Neural progenitor cell (in vitro differentiated cells): ENCODE measurements at regions not wholly inside any gene's neighbourhood (a gene's known extent, or its start where the extent isn't known, plus 50 kb on each side); places are given as distances from the start of the nearest gene placed in this dataset.

Experiments used
- DNase-seq: peaks from one replicate; pipeline ENCODE4 v3.0.0-alpha.2; 2016; ENCODE audit warnings: low spot score
- H2AFZ ChIP-seq: fragments of 200-600 bp; sonication (generic); replicated peaks from 2 replicates; pipeline ENCODE4 v1.6.1; 2016; ENCODE audit warnings: antibody characterized with exemption
- H3F3A ChIP-seq: fragments of 200-600 bp; sonication (generic); 2 replicates; pipeline ENCODE4 v1.6.1; 2016; ENCODE audit warnings: antibody characterized with exemption, low read depth
- H3K27ac ChIP-seq: fragments of 200-600 bp; sonication (generic); 2 replicates; pipeline ENCODE4 v1.5.1; 2016; ENCODE audit warnings: mild to moderate bottlenecking
- H3K27me3 ChIP-seq: fragments of 200-600 bp; sonication (generic); 2 replicates; pipeline ENCODE4 v1.6.1; 2016; ENCODE audit warnings: mild to moderate bottlenecking, moderate library complexity
- H3K36me3 ChIP-seq: fragments of 200-600 bp; sonication (generic); 2 replicates; pipeline ENCODE4 v1.5.1; 2016
- H3K4me1 ChIP-seq: fragments of 200-600 bp; sonication (generic); 2 replicates; pipeline ENCODE4 v1.6.1; 2016; ENCODE audit warnings: mixed run types
- H3K4me2 ChIP-seq: fragments of 200-600 bp; sonication (generic); 2 replicates; pipeline ENCODE4 v1.6.1; 2016
- H3K4me3 ChIP-seq: fragments of 200-600 bp; sonication (generic); 2 replicates; pipeline ENCODE4 v1.5.1; 2016
- H3K79me2 ChIP-seq: fragments of 200-600 bp; sonication (generic); 2 replicates; pipeline ENCODE4 v1.6.1; 2016; ENCODE audit warnings: low read depth
- H3K9ac ChIP-seq: fragments of 200-600 bp; sonication (generic); 2 replicates; pipeline ENCODE4 v1.6.1; 2016
- H3K9me3 ChIP-seq: fragments of 200-600 bp; sonication (generic); 2 replicates; pipeline ENCODE4 v1.5.1; 2016; ENCODE audit warnings: low read depth
- H4K20me1 ChIP-seq: fragments of 200-600 bp; sonication (generic); 2 replicates; pipeline ENCODE4 v1.6.1; 2016; ENCODE audit warnings: low read depth
- H3K27ac Mint-ChIP-seq: 3 replicates; pipeline ENCODE4 v1.8.0; 2021; ENCODE audit warnings: mixed read lengths
- H3K27me3 Mint-ChIP-seq: 2 replicates; pipeline ENCODE4 v1.8.0; 2022; ENCODE audit warnings: low read depth, mild to moderate bottlenecking, inconsistent platforms, moderate library complexity, mixed read lengths; ENCODE audit not compliant: insufficient read depth
- H3K36me3 Mint-ChIP-seq: 3 replicates; pipeline ENCODE4 v1.8.0; 2021; ENCODE audit warnings: mixed read lengths
- H3K4me1 Mint-ChIP-seq: 3 replicates; pipeline ENCODE4 v1.8.0; 2021; ENCODE audit warnings: mixed read lengths
- H3K4me3 Mint-ChIP-seq: 3 replicates; pipeline ENCODE4 v1.8.0; 2021; ENCODE audit warnings: mild to moderate bottlenecking, moderate library complexity, mixed read lengths
- H3K9me3 Mint-ChIP-seq: 3 replicates; pipeline ENCODE4 v1.8.0; 2020; ENCODE audit warnings: mixed read lengths
- EZH2 ChIP-seq: fragments of 200-600 bp; sonication (generic); IDR thresholded peaks from 2 replicates; pipeline ENCODE4 v1.6.1; 2017; ENCODE audit warnings: antibody characterized with exemption, mild to moderate bottlenecking, moderate library complexity
- EZH2phosphoT487 ChIP-seq: fragments of 200-600 bp; sonication (generic); IDR thresholded peaks from 2 replicates; pipeline ENCODE4 v1.6.1; 2017; ENCODE audit warnings: antibody characterized with exemption
- TF ChIP-seq, protein P1 (sequence below): fragments of 200-600 bp; sonication (generic); IDR thresholded peaks from 2 replicates; pipeline ENCODE4 v1.5.1; 2017; ENCODE audit warnings: antibody characterized with exemption, mild to moderate bottlenecking

DNA sequence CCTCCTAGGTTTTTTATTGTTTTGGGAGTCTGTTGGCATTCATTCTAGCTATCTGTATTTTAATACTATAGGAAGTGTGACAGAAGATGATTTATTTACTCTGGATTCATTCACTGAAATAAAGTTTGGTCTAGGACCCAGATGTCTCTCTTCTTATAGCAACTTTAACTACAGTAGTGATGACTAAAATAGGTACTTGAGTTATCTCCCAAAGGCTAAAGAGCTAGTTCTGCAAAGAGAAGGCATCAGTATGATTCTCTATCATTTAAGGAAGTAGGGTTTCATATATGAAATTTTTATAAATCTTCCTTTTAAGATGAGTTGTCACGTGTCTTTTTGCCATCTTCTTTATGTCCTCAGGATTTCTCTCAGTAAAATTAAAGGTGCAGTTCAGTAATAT, 507.4 kb downstream of the KCTD12 start:
- DNase-seq: no peak
- no peaks in the 10 kb centered on the region for H3K27me3 Mint-ChIP-seq

DNA sequence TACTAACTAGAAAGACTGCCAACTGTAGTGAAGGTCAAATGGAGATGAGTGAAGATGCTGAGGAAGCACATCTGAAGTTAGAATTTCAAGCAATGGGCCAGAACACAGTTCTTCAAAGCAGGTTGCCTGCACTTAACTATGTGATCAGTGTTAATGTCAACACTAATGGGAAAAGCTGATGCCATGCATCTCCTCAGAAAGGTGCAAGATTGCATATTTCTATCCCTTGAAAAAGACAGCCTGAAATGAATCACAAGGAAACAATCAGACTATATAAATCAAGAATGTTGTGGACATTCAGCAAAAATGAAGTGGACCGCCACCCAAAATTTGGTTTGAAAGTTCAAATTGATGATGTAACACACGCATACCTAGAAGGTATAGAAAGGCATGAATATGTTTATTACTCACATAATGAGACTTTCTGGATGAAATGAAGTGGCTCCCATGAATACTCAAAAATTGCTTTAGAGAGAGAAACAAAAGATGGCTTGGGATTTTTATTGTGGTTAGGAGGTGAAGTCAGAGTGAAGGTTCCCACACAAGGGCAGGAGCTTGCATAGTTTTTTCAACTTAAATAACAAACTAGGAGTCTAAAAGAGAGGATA, 522.4 kb downstream of the KCTD12 start:
- H3K4me3 Mint-ChIP-seq: no peak overlapping the region
- H3K9me3 Mint-ChIP-seq: no peaks in the 10 kb centered on the region
- peaks cover 3% of the 10 kb centered on the region for H3K27me3 Mint-ChIP-seq
- DNase-seq: no peak
- H3K4me1 ChIP-seq: no peaks in the 10 kb centered on the region
- H3K36me3 Mint-ChIP-seq: no peaks in the 10 kb centered on the region
- no peak overlapping the region for H3K27ac Mint-ChIP-seq
- H2AFZ ChIP-seq: no peak overlapping the region
- H3K27ac ChIP-seq: no peak overlapping the region
- H3K36me3 ChIP-seq: no peaks in the 10 kb centered on the region
- no peak for TF ChIP-seq EZH2
- no peak for TF ChIP-seq EZH2phosphoT487
- TF ChIP-seq, protein P1, sequence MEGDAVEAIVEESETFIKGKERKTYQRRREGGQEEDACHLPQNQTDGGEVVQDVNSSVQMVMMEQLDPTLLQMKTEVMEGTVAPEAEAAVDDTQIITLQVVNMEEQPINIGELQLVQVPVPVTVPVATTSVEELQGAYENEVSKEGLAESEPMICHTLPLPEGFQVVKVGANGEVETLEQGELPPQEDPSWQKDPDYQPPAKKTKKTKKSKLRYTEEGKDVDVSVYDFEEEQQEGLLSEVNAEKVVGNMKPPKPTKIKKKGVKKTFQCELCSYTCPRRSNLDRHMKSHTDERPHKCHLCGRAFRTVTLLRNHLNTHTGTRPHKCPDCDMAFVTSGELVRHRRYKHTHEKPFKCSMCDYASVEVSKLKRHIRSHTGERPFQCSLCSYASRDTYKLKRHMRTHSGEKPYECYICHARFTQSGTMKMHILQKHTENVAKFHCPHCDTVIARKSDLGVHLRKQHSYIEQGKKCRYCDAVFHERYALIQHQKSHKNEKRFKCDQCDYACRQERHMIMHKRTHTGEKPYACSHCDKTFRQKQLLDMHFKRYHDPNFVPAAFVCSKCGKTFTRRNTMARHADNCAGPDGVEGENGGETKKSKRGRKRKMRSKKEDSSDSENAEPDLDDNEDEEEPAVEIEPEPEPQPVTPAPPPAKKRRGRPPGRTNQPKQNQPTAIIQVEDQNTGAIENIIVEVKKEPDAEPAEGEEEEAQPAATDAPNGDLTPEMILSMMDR: no peak
- H3F3A ChIP-seq: no peaks in the 10 kb centered on the region
- H3K79me2 ChIP-seq: no peaks in the 10 kb centered on the region
- no peak overlapping the region for H3K4me2 ChIP-seq
- no peak overlapping the region for H3K4me3 ChIP-seq
- H4K20me1 ChIP-seq: no peaks in the 10 kb centered on the region
- H3K9me3 ChIP-seq: no peaks in the 10 kb centered on the region
- no peaks in the 10 kb centered on the region for H3K27me3 ChIP-seq
- no peaks in the 10 kb centered on the region for H3K4me1 Mint-ChIP-seq
- H3K9ac ChIP-seq: no peak overlapping the region

More for the DNA sequence above, 507.4 kb downstream of the KCTD12 start:
- H2AFZ ChIP-seq: no peak overlapping the region
- no peaks in the 10 kb centered on the region for H4K20me1 ChIP-seq
- no peak overlapping the region for H3K27ac Mint-ChIP-seq
- H3K9ac ChIP-seq: no peak overlapping the region
- no peaks in the 10 kb centered on the region for H3K79me2 ChIP-seq
- H3K36me3 Mint-ChIP-seq: no peaks in the 10 kb centered on the region
- H3K27ac ChIP-seq: no peak overlapping the region
- no peak overlapping the region for H3K4me3 Mint-ChIP-seq
- no peak overlapping the region for H3K4me3 ChIP-seq
- TF ChIP-seq, protein P1: no peak
- TF ChIP-seq EZH2 (no peak), EZH2phosphoT487 (no peak)
- H3K27me3 ChIP-seq: no peaks in the 10 kb centered on the region
- H3K4me1 ChIP-seq: no peaks in the 10 kb centered on the region
- H3F3A ChIP-seq: no peaks in the 10 kb centered on the region
- H3K9me3 Mint-ChIP-seq: no peaks in the 10 kb centered on the region
- no peaks in the 10 kb centered on the region for H3K9me3 ChIP-seq
- no peaks in the 10 kb centered on the region for H3K36me3 ChIP-seq
- H3K4me2 ChIP-seq: no peak overlapping the region
- no peaks in the 10 kb centered on the region for H3K4me1 Mint-ChIP-seq

DNA sequence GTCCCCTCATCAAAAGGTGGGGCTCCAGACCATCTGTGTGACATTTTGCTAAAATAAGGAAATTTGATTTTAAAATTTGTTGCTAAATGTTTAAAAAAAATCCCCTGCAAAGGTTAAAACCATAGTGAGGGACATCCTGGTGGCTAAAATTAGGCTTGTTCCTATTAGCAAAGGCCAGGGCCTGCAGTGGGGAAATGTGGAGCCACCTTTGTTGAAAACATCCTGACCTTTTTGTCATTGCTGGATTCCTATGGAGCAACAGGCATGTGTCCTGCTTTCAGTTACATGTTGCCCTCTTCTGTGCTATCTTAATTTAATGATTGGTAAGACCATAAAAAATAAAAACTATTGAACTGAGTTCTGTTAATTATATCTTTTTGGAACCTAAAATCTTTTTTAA, 524.3 kb downstream of the KCTD12 start:
- H3K4me1 Mint-ChIP-seq: no peaks in the 10 kb centered on the region
- no peaks in the 10 kb centered on the region for H3K9me3 ChIP-seq
- no peak for TF ChIP-seq EZH2phosphoT487
- TF ChIP-seq EZH2: no peak
- TF ChIP-seq, protein P1: no peak
- no peaks in the 10 kb centered on the region for H3K36me3 Mint-ChIP-seq
- no peak overlapping the region for H3K4me2 ChIP-seq
- no peaks in the 10 kb centered on the region for H3F3A ChIP-seq
- no peak overlapping the region for H2AFZ ChIP-seq
- peaks cover 3% of the 10 kb centered on the region for H3K27me3 Mint-ChIP-seq
- DNase-seq: no peak
- H3K36me3 ChIP-seq: no peaks in the 10 kb centered on the region
- no peak overlapping the region for H3K9ac ChIP-seq
- no peaks in the 10 kb centered on the region for H3K27me3 ChIP-seq
- H3K27ac ChIP-seq: no peak overlapping the region
- no peaks in the 10 kb centered on the region for H3K9me3 Mint-ChIP-seq
- H3K4me3 Mint-ChIP-seq: no peak overlapping the region
- H3K27ac Mint-ChIP-seq: no peak overlapping the region
- H3K79me2 ChIP-seq: no peaks in the 10 kb centered on the region
- no peaks in the 10 kb centered on the region for H3K4me1 ChIP-seq
- no peaks in the 10 kb centered on the region for H4K20me1 ChIP-seq
- no peak overlapping the region for H3K4me3 ChIP-seq
